ENCODE measurements at regions not wholly inside any gene's neighbourhood (a gene's known extent, or its start where the extent isn't known, plus 50 kb on each side); places are given as distances from the start of the nearest gene placed in this dataset.

DNA sequence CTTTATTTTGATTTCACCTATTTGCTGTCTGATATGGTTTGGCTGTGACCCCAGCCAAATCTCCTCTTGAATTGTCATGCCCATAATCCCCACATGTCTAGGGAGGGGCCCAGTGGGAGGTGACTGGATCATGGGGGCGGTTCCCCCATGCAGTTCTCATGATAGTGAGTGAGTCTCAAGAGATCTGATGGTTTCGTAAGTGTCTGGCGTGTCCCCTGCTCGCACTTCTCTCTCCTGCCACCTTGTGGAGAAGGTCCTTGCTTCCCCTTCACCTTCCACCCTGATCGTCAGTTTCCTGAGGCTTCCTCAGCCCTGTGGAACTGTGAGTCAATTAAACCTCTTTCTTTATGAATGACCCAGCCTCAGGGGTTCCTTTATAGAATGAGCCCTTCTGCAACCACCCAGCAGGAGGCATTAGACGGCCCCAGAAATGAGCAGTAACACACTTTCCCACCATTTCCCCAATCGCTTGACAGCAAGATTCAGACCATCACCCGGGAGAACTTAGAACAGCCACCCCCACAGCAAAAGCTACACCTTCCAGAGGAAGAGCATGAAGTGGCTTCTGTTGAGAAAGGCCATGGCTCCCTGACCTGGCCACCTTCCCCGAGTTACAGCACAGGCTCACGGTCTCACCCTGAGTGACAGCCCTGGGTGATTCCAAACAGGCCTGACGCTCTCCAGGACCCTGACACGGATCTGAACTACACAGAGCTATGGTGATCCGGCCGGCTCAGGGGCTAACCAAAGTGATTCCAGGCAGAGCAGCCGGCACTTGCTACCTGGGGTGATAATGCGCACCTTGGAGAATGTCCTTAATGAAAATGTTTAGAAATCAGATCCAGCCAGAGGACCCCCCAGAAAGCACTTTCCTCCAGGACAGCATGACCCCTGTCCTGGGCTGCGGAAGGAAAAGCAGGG, 131.2 kb upstream of the CDH4 start:
- DNase-seq: peak; percentile 38 to 58

DNA sequence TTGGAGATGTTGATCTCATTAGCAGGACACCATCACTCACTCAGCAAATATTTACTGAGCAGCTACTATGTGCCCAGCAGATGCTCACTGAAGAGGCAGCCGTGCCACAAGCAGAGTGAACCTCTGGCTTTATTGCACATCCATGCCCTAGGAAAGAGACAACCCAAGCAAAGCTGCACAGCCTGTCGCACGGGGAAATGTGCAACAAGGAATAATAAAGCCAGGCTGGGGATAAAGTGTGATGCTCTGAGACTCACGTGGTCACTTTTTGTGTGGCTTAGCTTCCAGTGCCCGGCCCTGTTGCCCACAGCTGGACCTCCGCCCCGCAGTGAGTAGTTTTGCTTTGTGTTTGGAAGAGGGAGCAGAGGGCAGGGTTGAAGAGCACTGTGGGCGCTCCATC, 130.4 kb upstream of the CDH4 start:
- DNase-seq: no peak

DNA sequence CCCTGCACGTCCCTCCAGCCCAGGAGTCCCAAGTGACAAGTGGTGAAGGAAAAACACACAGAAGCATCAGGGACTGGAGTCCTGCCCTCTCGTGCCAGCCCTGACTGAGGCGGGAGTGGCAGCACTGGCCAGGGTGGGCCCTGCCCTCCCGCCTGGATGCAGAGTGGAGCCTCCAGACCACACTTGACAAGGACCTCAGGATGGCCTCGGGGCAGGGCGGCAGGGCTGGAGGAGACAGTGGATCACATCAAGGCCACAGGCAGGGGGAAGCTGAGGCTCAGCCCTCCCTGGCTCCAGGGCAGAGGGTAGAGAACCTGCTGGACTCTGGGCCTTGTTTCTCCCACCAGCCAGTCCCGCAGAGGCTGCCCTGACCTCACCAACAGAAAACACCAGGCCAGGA, 128.8 kb upstream of the CDH4 start:
- no peak for DNase-seq

DNA sequence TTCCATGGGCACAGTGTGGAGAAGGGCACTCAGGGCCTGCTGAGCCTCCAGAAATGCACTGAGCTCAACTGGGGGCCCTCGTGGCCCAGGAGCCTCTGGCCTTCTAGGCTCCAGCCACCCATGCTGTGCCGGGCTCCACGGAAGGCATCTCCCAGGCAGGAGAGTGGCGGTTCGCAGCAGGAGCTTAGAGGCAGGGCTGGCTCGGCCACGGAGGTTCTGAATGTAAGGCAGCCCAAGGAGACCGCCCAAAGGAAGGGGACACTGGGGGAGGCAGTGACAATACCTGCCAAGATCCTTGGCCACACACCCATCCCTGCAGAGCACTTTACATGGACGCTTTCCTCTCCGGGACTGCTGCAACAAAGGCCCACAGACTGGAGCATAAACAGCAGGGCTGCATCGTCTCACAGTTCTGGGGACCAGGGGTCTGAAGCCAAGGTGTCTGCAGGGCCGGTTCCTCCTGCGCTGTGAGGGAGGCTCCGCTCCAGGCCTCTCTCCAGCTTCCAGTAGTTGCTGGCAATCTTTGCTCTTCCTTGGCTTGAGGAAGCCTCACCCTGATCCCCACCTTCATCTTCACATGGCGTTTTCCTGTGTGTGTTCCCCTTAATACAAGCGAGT, 128.2 kb upstream of the CDH4 start:
- no peak for DNase-seq

DNA sequence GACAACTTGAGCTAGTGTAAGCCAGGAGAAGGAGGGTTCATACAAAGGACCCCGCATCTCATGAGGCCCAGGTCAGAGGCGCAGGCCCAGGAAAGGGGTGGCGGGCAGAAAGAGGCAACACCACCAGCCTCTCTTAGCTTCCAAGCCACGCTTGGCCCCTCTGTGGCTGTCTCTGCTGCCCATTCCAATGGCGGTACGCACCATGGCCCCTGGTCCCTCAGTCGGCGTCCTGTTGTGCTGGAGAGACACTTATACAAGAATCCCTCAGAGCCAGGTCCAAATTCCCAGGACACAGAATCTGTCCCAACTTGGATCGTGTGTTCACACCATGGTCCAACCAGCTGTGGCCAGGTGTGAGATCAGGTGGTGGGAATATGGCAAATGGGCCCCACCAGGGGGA, 127.0 kb upstream of the CDH4 start:
- no peak for DNase-seq

DNA sequence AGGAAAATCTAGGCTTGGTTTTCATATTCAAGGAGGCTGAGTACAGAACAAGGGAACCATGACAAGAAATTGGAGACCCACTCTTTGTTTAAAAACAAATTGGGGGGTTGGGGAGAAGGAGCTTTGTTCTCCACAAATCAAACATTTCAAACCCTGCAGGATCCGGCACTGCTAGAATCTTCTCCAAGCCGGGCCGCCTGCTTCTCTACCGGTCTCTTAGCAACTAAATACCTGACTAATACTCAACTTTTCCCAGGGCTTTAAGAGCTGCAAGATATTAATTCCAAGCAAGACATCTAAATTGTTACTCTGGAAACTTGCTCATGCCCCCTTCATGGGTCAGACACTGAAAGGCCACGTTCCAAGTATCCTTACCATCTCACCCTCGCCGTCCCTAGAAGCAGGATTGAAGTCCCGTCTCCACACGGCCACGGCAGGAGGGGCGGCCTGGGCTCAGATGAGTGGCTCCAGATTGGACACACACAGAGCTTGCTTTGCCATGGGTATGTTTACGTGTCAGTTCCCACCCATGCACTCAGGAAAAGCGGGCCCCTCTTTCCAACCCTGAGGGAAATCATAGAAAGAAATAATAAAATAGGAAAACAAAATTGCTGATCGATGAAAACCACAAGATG, 126.4 kb upstream of the CDH4 start:
- no peak for DNase-seq

DNA sequence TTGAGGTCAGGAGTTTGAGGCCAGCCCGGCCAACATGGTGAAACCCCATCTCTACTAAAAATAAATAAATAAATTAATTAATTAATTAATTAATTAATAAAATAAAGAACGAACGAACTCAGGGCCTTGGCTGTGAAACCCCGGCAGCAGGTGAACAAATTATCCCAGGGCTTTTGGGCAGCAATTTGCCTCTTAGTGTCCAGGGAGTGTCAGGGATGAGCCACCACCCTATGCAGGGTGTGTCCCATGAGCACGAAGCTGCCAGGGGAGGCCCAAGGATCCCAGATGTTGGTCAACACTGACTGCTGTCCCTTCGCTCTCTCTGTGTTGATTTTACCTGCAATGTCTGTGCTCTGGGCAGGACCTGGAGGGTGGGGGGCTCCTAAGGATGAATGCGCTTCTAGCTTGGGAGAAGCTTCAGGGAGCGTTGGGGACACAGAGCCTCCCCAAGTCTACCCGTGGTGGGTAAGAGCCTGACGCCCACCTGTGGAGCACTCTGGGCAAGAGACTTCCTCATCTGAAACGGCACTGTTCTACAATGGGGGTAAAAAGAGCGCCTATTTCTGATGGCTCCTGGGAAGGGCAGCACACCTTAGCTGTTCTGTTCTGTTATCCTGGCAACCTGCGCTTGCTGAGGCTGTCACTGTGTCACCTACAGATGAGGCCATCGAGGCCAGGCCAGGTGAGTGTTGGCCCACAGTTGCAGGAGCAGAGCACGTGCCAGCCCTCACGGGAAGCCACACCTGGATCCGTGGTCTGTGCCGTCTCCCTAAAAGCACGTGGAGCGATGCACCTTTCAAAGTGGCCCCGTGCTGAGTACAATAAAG, 125.5 kb upstream of the CDH4 start:
- DNase-seq: no peak

DNA sequence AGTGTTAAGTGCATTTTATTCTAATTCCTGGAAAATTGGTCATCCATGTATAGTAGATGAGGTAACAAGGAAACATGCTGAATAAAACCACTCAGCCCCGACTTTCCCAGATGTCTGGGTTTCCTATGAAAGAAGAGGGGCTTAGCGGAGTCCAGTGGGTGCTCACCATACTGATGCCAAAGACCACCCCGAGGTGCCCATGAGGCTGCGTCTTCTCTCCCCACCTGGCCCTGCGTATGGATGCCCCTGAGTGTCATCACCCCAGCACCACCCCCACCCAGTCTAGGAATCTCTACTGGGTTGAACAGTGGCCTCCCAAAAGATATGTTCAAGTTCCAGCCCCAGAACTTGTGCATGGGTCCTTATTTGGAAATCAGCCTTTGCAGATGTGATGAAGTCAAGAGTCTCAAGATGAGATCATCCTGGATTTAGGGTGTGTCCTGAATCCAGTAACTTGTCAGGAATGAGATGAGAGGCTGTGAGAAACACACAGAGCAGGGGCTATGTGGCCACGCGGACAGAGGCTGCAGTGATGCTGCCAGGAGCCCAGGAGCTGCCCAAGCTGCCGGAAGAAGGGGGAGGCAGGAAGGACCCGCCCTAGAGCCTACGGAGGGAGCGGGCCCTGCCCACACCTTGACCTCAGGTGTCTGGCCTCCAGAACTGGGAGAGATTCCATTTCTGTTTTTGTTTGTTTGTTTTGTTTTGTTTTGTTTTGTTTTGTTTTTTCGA, 124.6 kb upstream of the CDH4 start:
- DNase-seq: no peak

DNA sequence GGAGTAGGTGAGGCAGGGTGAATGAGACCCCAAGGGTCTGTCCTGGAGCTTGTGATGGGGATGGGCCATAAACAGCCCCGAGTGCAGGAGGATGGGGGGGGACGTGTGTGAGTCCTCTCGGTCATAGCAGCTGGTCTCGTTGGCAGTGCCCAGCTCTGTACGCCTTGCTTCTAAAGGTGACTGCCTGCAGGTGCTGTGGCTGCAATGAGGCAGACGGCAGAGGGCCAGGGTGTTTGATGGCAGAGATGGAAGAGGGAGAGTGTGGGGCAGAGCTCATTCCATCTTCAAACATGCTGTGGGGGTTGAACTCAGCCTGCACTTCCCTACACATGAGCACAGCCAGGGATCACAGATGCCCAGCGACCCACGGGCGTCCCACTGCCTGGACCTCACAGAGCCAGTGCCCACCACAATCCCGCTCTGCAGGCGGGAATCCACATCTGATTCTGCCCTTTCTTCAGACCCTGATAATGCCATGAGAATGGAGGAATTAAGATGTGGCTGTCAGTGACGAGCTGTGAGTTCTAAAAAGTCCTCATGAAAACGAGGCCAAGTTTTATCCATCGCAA, 123.3 kb upstream of the CDH4 start:
- no peak for DNase-seq

DNA sequence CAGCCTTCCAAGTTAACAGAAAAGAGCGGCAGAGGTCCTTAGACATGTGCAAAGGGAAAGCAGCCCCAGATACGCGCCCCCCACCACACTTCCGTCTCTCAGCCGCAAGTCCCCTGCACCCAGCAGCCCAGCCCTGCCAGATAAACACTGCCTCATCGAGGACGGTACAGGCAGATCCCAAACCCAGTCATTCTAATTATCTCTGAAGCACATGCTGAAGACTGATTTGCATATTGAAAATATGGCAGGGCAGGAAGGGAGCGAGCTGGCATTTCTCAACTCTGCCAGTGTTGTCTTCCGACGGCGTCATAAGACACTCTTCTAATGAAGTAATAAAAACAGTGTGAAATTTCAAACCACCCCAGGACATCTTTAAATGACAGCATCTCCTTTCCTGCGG, 122.8 kb upstream of the CDH4 start:
- DNase-seq: no peak

DNA sequence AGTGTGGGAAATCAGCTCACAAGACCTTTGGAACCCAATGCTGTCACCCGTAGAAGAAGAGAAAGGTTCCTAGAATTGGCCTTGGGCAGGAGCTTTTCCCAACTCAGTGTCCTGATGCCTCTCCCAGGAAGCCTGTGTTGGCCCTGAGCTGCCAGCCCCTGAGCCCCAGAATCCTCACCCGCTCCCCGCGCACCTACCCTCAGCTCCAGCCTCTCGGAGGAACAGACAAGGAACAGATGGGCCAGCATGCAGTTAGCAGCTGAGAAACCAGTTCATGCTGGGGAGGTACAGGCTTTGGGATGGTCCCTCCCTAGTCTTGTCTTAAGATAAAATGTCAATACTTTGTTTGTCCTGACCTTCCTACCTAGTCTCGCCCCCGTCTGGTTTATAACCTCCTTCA, 121.9 kb upstream of the CDH4 start:
- no peak for DNase-seq

DNA sequence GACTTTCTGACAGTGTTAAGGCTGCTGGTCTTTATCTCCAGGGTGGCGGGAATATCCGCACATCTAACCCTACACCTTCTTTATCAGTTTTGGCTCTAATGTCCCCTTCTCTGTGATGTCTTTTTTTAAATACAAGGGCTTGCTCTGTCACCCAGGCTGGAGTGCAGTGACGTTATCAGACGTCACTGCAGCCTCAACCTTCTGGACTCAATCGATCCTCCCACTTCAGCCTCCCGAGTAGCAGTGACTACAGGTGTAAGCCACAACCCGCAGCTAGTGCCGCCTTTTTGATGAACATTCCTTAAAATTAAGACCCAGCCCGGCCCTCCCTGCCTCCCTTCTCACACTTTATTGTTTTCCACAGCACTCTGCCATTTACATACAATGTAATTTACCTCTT, 120.1 kb upstream of the CDH4 start:
- no peak for DNase-seq

DNA sequence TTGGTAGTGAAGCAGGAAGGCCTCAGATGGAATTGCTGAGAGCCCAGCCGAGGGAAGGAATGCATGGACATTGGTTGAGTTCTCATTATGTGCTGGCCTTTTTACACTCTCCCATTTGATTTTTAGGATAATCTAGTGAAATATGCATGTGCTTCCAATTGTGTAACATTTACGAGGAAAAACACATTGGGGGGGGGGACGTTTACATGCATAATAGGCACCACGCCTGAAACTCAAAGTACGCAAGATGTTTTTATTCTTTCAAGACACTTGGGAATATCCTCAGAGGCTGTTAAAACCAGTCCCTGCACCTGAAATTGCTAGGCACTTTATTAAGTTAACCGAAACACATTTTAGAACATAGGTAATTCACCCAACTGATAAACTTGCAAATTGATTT, 118.5 kb upstream of the CDH4 start:
- DNase-seq: no peak

DNA sequence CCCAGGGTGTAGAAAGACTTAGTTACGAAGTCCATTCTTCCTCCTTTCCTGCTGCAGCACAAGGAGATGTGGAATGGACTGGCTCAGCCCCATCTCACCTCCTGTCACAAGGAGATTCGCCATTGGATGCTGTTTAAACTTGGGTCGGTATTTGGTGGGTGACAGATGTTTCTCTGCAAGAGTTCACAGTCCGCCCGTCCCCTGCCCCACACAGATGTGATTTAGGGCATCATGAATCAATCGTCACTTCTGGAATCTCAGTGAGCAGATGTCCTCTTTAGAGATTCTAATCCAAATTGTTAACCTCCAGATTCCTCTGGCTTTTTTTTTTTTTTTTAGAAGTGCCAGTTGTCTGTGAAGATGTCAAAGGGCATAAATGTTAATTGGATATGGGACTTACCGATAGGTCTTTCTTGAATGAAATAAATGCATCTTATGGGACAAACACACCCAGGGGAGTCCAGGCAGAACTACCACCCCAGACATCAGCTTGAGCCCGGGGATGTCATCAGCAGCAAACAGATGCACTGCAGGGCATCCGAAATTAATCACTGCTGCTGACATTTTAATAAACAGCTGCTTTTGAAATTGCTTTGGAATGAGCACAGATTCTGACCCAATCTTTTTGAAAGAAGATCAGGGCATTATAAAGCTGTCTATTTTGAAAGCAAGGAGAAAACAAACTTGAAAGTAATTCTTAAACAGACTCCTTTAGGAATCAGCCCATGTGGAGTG, 117.6 kb upstream of the CDH4 start:
- DNase-seq: no peak

DNA sequence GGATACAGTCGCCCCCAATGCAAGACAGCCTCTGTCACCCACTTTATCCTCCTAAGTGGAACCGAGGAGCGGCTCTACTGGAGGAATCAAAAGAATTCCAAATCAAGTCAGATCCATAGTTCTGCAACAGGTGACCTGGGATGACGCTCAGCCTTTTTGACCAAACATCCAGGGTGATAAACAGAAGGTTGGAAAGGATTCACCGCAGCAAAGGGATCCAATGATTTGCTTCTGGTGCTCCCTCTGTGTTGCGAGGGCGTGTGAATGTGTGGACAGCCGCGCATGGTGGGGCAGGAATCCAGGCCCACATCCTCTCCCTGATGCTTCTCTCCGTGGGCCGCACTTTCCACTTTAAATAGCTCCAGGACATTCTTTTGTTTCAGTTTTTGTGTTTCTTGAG, 116.8 kb upstream of the CDH4 start:
- no peak for DNase-seq

DNA sequence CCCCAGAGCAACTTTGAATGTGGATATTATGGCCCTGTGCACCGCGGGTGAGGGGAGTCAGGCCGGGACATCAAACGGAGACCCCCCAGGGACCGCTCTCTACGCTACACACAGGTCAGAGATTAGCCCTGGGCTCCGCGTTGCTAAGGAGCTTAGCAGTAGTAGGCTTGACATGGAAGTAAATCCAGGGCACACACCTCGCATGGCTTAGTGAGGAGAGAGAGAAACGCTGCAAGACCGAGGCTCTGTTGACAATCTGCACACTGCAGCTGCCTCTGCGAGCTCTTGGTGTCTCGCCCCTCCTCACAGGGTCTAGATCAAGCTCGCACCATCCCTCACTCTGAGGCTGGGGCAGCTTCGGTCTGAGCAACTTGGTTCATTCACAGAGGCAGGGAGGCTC, 116.1 kb upstream of the CDH4 start:
- no peak for DNase-seq

DNA sequence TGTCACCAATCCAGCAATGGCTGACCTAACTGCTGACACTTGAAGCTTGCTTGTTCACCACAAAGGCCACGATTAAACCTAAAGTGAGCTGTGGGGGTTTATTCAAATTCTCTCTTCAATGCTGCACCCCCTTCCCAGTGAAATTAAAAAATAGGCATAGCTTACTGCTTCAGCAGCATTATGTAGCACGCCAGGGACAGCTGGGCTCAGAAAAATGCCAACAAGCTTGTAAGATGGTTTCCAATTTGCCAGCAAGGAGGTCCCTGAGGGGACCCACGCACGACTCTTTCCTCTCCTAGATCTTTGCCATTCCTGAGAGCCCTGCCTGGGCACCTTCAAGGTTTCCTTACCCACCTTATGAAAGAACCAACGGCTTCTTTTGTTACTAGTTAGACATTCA, 113.5 kb upstream of the CDH4 start:
- DNase-seq: no peak

DNA sequence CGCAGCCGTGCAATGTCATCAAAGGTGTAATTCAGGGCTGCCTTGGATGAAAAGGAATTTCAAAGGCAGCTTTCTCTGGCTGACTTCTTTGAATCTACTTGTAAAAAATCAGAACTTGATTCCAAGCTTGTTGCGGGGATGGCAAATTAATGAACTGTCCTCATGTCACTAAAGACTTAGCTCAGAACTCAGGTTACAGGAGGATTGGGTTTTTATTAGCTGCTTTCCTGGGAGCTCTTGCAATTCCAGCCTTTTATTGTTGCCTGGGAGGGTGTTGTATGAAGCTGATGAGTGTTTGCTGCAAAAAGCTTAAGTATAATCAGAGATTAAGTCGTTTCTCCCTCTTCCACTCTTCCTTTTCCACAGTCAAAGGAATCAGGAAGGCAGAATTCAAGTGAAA, 113.0 kb upstream of the CDH4 start:
- no peak for DNase-seq

DNA sequence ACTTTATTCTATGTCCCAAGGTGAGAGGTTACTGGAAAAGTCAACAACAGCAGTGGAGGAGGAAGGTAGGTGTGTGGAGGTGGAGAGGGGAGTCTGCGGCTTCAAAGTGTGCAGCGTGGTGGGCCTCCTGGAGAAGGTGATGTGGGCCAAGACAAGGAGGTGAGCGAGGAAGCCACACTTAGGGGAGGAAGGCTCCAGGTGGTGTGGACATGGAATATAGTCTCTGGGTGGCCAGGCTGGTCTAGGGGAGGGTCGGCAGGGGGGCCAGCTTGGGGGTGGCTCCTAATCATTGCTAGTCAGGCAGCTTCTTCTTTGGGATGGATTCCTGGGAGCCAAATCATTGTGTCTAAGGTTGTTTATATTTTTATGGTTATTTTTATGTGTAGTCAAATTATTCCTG, 111.5 kb upstream of the CDH4 start:
- no peak for DNase-seq

DNA sequence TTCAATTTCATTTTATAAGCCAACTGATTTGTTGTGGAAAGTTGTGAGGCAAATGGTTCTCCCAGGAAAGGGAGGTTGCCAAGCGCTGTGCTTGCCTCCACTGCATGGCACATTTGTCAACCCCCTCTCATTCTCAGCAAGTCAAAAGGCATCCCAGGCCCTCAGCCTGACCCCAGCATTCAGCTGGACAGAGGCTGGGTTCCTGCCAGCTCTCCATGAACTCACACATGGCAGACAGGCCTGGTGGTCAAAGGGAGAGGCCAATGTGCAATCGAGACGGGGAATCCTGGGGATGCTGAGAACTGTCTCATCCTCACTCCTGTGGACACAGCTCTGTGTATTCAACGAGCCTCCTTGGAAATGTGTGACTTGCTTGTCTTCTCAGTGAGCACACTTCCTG, 106.0 kb upstream of the CDH4 start:
- DNase-seq: no peak

DNA sequence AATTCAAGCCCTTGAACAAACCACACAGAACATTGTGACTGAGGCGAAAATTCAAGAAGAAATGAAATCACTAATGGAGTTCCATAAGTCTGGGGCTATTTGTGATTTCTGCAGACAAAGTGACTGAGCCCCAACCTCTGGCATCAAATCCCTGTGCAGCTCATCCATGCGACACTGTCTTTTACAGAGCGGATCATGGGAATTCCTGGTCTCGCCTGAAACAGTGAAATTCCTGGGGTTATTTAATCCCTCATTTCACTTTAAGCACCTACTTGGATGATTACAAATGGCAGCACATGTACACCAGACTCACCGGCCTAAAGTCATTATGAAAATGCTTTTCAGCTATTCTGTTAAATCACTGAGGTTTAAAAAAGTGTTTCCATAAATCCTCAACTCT, 102.4 kb upstream of the CDH4 start:
- no peak for DNase-seq

DNA sequence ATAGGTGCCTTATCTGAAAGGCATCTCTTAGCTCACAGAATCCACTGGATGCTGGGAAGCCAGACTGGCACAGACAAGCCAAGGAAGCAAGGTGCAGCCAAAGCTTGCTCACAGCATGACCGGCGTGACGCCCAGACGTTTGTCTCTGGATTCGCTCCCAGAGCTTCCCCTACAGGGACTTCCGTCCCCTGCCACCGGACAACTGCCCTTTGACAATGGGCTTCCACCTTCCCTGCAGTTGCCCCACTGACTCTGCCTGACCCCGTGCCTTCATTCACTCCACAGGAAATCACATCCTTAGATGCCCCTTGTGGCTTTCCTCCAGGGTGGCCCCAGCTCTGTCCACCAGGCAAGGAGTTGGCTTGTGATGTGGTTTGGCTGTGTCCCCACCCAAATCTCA, 94.8 kb upstream of the CDH4 start:
- no peak for DNase-seq
